Endothelial cell (in vitro differentiated cells): ENCODE measurements at regions not wholly inside any gene's neighbourhood (a gene's known extent, or its start where the extent isn't known, plus 50 kb on each side); places are given as distances from the start of the nearest gene placed in this dataset.

Source experiments
- DNase-seq: peaks from one replicate; pipeline ENCODE4 v3.0.0; 2021; ENCODE audit warnings: low spot score
- H3K27ac Mint-ChIP-seq: one replicate; pipeline ENCODE4 v1.8.0; 2021; ENCODE audit warnings: mixed read lengths, inconsistent platforms; ENCODE audit not compliant: unreplicated experiment
- H3K27me3 Mint-ChIP-seq: one replicate; pipeline ENCODE4 v1.8.0; 2021; ENCODE audit warnings: mild to moderate bottlenecking, moderate library complexity, mixed read lengths, inconsistent platforms; ENCODE audit not compliant: unreplicated experiment
- H3K36me3 Mint-ChIP-seq: one replicate; pipeline ENCODE4 v1.8.0; 2021; ENCODE audit warnings: mild to moderate bottlenecking, low read depth, mixed read lengths, inconsistent platforms; ENCODE audit not compliant: unreplicated experiment
- H3K4me1 Mint-ChIP-seq: one replicate; pipeline ENCODE4 v1.8.0; 2021; ENCODE audit warnings: mild to moderate bottlenecking, mixed read lengths, inconsistent platforms; ENCODE audit not compliant: unreplicated experiment
- H3K4me3 Mint-ChIP-seq: one replicate; pipeline ENCODE4 v1.8.0; 2021; ENCODE audit warnings: mild to moderate bottlenecking, mixed read lengths, inconsistent platforms; ENCODE audit not compliant: unreplicated experiment
- H3K9me3 Mint-ChIP-seq: one replicate; pipeline ENCODE4 v1.8.0; 2021; ENCODE audit warnings: mixed read lengths, inconsistent platforms; ENCODE audit not compliant: unreplicated experiment
- TF ChIP-seq, protein P1 (sequence below): fragments of 200-600 bp; sonication (generic); IDR thresholded peaks from one replicate; pipeline ENCODE4 v1.5.0; 2021; ENCODE audit warnings: antibody characterized with exemption; ENCODE audit not compliant: unreplicated experiment

DNA sequence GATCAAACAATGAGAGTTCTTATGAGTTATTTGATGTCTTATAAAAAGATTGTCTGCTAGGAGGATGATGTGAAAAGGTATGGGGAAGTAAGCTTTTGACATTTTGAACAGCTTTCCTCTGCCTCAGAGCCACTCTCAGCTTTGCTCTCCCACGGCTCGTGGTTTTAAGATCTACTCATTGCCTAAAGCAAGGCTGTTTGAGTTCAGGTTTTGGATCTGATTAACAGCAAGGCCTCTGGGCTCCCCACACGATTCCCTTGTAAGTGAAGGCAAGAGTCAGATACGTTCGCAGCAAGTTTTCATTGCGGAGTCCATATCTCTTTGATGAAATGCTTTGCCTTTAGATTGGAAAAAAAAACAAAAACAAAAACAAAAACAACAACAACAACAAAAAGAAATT, 515.0 kb upstream of the SALL1 start:
- DNase-seq: no peak
- Mint-ChIP-seq H3K27ac (no peak overlapping the region), H3K36me3 (no peaks in the 10 kb centered on the region), H3K27me3 (no peaks in the 10 kb centered on the region), H3K4me3 (no peak overlapping the region), H3K4me1 (no peaks in the 10 kb centered on the region), H3K9me3 (no peaks in the 10 kb centered on the region)
- TF ChIP-seq, protein P1, sequence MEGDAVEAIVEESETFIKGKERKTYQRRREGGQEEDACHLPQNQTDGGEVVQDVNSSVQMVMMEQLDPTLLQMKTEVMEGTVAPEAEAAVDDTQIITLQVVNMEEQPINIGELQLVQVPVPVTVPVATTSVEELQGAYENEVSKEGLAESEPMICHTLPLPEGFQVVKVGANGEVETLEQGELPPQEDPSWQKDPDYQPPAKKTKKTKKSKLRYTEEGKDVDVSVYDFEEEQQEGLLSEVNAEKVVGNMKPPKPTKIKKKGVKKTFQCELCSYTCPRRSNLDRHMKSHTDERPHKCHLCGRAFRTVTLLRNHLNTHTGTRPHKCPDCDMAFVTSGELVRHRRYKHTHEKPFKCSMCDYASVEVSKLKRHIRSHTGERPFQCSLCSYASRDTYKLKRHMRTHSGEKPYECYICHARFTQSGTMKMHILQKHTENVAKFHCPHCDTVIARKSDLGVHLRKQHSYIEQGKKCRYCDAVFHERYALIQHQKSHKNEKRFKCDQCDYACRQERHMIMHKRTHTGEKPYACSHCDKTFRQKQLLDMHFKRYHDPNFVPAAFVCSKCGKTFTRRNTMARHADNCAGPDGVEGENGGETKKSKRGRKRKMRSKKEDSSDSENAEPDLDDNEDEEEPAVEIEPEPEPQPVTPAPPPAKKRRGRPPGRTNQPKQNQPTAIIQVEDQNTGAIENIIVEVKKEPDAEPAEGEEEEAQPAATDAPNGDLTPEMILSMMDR: no peak

DNA sequence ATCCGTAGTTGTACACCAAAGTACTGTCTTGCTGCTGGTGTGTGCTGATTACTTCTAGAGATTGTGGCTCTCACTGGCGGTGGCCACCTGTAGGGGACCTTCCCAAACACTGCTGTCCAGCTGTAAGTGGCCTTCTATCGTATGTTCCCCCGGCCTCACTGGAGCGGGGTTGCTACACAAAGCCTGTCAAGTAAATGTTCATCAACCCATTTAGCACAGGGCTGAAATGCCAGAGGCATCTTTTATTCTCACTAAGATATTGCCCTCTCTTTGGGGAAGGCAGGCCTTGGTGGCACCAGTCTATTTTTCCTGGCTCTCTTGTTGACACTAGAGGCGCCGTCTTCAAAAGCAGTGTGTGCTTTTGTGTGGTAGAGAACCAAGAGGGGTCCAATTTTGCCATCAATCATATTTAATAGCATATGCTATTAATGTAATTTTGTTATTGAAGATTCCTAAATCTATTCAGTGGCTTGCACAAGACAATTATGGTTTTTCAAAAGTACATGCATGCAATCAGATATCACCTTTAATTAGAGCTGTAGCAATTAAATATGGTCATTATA, 514.4 kb upstream of the SALL1 start:
- TF ChIP-seq, protein P1: no peak
- H3K36me3 Mint-ChIP-seq: no peaks in the 10 kb centered on the region
- H3K9me3 Mint-ChIP-seq: no peaks in the 10 kb centered on the region
- no peak overlapping the region for H3K4me3 Mint-ChIP-seq
- no peak overlapping the region for H3K27ac Mint-ChIP-seq
- H3K27me3 Mint-ChIP-seq: no peaks in the 10 kb centered on the region
- H3K4me1 Mint-ChIP-seq: no peaks in the 10 kb centered on the region
- DNase-seq: no peak

DNA sequence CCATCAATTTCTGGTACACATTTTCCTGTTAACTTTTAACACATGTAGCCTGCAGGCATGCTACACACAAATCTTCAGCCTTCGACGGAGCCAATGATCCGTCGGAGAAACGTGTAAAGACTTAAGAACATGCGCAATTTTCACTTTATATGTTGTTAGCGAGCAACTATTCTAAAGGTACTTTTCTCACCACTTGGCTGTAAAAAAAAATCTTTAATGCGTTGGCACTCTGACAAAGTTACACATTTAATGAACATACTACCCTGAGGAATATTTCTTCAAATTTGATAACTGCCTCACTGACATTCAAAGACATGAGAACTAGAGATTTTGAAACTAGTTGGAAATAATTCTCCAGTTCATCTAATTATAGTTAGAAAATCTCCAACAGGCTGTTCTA, 507.5 kb upstream of the SALL1 start:
- Mint-ChIP-seq H3K9me3 (no peaks in the 10 kb centered on the region), H3K27ac (no peak overlapping the region), H3K36me3 (peaks cover 3% of the 10 kb centered on the region), H3K27me3 (no peaks in the 10 kb centered on the region), H3K4me1 (no peaks in the 10 kb centered on the region), H3K4me3 (no peak overlapping the region)
- TF ChIP-seq, protein P1: no peak
- no peak for DNase-seq

DNA sequence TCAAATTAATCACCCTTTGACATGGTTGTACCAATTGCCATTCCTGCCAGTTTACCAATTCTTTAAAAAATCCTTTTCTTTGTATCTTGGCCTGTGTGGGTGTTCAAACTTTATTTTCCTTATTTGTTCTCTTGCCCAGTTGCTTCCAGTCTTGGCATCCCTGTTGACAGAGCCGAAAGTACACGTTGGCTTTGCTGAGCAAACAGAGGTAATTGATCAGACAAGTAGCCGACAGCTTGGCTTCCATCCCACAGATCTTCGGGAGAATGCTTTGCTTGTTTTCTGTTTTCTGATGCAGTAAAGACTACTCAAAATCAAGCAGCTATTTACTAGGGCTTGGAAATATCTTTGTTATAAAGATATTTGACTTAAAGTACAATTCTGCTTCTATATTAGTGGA, 506.8 kb upstream of the SALL1 start:
- DNase-seq: no peak
- H3K36me3 Mint-ChIP-seq: peaks cover 3% of the 10 kb centered on the region
- TF ChIP-seq, protein P1: no peak
- no peak overlapping the region for H3K4me3 Mint-ChIP-seq
- no peaks in the 10 kb centered on the region for H3K27me3 Mint-ChIP-seq
- H3K9me3 Mint-ChIP-seq: no peaks in the 10 kb centered on the region
- no peak overlapping the region for H3K27ac Mint-ChIP-seq
- H3K4me1 Mint-ChIP-seq: no peaks in the 10 kb centered on the region

DNA sequence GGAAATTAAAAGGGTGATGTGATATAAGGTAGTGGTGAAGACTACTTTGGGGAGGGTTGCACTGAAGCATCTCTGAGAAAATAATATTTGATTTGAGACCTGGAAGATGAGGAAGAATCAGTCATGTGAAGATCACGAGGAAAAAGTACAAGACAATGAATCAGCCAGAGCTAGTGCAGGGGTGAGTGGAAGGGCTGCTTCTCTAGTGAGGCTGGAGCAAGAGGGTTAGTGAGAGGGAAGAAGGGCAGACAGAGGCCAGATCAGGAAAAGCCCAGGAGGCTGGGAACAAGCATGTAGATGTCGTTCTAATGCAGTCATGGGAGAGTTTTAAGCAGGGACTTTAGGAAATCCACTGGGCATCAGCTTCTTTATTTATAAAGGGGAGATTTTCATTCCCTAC, 504.2 kb upstream of the SALL1 start:
- Mint-ChIP-seq H3K4me3 (no peak overlapping the region), H3K4me1 (no peaks in the 10 kb centered on the region), H3K36me3 (peaks cover 3% of the 10 kb centered on the region), H3K9me3 (no peaks in the 10 kb centered on the region), H3K27me3 (no peaks in the 10 kb centered on the region), H3K27ac (no peak overlapping the region)
- DNase-seq: no peak
- TF ChIP-seq, protein P1: no peak
